OCI-LY3 (cell line): ENCODE measurements at regions not wholly inside any gene's neighbourhood (a gene's known extent, or its start where the extent isn't known, plus 50 kb on each side); places are given as distances from the start of the nearest gene placed in this dataset.

Experiments
- H2AFZ ChIP-seq: fragments of 200-600, 300-600 bp; shearing (Covaris generic); 2 replicates; pipeline ENCODE4 v1.6.0; 2014; ENCODE audit warnings: antibody characterized with exemption, low read depth, low read length
- H3K27ac ChIP-seq: fragments of 200-600, 300-600 bp; sonication (generic); 2 replicates; pipeline ENCODE4 v1.5.1; 2014; ENCODE audit warnings: mild to moderate bottlenecking, low read length, moderate library complexity, mixed read lengths
- H3K27me3 ChIP-seq: fragments of 200-600, 300-600 bp; sonication (generic); 2 replicates; pipeline ENCODE4 v1.6.1; 2014; ENCODE audit warnings: low read depth, low read length, mixed read lengths
- H3K36me3 ChIP-seq: fragments of 200-600, 300-600 bp; sonication (generic); replicated peaks from 2 replicates; pipeline ENCODE3; 2014; ENCODE audit warnings: low read depth, low read length, mixed read lengths
- H3K4me1 ChIP-seq: fragments of 300-600, 200-600 bp; sonication (generic); 2 replicates; pipeline ENCODE4 v1.6.1; 2014; ENCODE audit warnings: low read length, mixed read lengths
- H3K4me2 ChIP-seq: fragments of 200-600, 300-600 bp; sonication (generic); 2 replicates; pipeline ENCODE4 v1.6.1; 2014; ENCODE audit warnings: low read length, mixed read lengths
- H3K4me3 ChIP-seq: fragments of 300-600, 200-600 bp; sonication (generic); 2 replicates; pipeline ENCODE4 v1.5.1; 2014; ENCODE audit warnings: antibody characterized with exemption, mild to moderate bottlenecking, low read length, moderate library complexity
- H3K79me2 ChIP-seq: fragments of 300-600, 200-600 bp; shearing (Covaris generic); 2 replicates; pipeline ENCODE4 v1.6.1; 2014; ENCODE audit warnings: mild to moderate bottlenecking, low read length, mixed read lengths
- H3K9ac ChIP-seq: fragments of 300-600, 200-600 bp; shearing (Covaris generic); 2 replicates; pipeline ENCODE4 v1.6.0; 2014; ENCODE audit warnings: mild to moderate bottlenecking, low read length, moderate library complexity
- H3K9me3 ChIP-seq: fragments of 200-600, 300-600 bp; shearing (Covaris generic); 2 replicates; pipeline ENCODE4 v1.6.1; 2014; ENCODE audit warnings: low read length, mixed read lengths; ENCODE audit not compliant: insufficient read depth
- H4K20me1 ChIP-seq: fragments of 200-600, 300-600 bp; sonication (generic); 2 replicates; pipeline ENCODE4 v1.6.1; 2016; ENCODE audit warnings: low read length, mixed read lengths; ENCODE audit not compliant: insufficient read depth
- EZH2phosphoT487 ChIP-seq: fragments of 200-600 bp; shearing (Covaris generic); IDR thresholded peaks from 2 replicates; pipeline ENCODE4 v1.6.1; 2018; ENCODE audit warnings: antibody characterized with exemption, mixed run types, low read depth
- TF ChIP-seq, protein P1 (sequence below): fragments of 200-600, 300-600 bp; sonication (generic); IDR thresholded peaks from 2 replicates; pipeline ENCODE4 v1.5.1; 2014; ENCODE audit warnings: antibody characterized with exemption, low read length, low read depth

DNA sequence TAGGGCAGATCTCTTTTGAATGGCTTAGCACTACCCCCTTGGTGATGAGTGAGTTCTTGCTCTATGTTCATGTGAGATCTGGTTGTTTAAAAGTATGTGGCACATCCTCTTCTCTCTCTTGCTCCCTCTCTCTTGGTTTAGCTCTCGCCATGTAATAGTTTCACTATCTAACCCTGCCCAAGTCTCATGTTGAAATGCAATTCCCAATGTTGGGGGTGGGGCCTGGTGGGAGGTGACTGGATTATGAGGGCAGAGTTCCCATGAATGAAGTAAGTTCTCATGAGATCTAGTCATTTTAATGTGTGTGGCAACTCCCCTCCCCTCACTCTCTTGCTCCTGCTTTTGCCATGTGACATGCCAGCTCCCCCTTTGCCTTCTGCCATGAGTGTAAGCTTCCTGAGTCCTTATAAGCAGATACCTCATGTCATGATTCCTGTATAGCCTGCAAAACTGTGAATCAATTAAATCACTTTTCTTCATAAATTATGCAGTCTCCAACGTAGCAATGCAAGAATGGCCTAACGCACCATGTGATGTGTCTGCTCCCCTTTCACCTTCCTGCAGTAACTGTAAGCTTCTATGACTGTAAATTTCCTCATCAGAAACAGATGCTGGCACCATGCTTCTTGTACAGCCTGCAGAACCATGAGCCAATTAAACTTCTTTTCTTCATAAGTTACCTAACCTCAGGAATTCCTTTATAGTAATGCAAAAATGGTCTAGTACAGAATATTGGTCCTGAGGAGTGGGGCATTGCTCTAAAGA, 74.8 kb upstream of the KCNH8 start:
- Histone ChIP-seq H3K4me2 (no peak overlapping the region), H3K4me1 (no peaks in the 10 kb centered on the region), H3K27ac (no peak overlapping the region), H3K27me3 (no peaks in the 10 kb centered on the region), H4K20me1 (no peaks in the 10 kb centered on the region), H3K9ac (no peak overlapping the region), H3K4me3 (no peak overlapping the region), H3K9me3 (no peaks in the 10 kb centered on the region), H2AFZ (no peak overlapping the region), H3K79me2 (no peaks in the 10 kb centered on the region), H3K36me3 (no peaks in the 10 kb centered on the region)
- TF ChIP-seq, protein P1, sequence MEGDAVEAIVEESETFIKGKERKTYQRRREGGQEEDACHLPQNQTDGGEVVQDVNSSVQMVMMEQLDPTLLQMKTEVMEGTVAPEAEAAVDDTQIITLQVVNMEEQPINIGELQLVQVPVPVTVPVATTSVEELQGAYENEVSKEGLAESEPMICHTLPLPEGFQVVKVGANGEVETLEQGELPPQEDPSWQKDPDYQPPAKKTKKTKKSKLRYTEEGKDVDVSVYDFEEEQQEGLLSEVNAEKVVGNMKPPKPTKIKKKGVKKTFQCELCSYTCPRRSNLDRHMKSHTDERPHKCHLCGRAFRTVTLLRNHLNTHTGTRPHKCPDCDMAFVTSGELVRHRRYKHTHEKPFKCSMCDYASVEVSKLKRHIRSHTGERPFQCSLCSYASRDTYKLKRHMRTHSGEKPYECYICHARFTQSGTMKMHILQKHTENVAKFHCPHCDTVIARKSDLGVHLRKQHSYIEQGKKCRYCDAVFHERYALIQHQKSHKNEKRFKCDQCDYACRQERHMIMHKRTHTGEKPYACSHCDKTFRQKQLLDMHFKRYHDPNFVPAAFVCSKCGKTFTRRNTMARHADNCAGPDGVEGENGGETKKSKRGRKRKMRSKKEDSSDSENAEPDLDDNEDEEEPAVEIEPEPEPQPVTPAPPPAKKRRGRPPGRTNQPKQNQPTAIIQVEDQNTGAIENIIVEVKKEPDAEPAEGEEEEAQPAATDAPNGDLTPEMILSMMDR: no peak
- TF ChIP-seq EZH2phosphoT487: no peak

DNA sequence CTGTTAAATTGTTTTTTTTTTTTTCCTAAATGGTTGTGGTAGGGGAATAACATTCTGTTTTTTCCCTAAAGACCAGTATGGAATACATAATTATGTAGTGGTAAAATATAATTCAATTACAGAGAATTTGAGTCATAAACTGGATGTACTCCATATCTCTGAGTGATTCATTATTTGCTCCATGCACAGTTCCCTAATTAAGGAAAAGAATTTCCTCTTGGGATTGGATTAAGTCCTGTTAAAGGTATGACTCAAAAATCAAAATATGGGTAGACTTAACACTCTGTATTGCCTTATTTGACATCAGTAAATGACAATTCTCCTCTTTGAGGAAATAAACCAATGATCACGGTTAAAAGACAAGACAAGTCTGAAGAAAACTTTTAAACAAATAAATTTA, 78.0 kb upstream of the KCNH8 start:
- Histone ChIP-seq H3K4me2 (no peak overlapping the region), H3K36me3 (no peaks in the 10 kb centered on the region)
- TF ChIP-seq EZH2phosphoT487: no peak
- TF ChIP-seq, protein P1: no peak

DNA sequence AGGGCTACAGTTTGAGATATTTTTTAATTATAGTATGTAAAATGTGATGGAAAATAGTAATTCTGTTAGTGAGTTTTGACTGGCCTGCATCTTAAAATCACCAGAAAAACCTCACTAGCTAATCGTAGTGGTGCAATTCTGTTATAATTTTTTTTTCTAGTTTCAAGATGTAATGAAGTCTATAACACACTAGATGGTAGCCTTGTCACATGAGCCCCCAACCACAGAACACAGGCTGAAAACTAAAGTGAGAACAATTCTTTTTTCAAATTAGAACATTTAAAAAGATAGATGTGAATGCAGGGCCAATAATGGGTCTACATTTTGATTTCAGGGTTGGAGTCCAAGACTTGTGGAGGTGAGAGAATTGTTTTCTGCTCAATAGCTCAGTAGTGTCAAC, 83.3 kb upstream of the KCNH8 start:
- Histone ChIP-seq H3K4me2 (peak overlapping the region; percentile 24), H3K9ac (no peak overlapping the region), H3K27me3 (no peaks in the 10 kb centered on the region), H3K27ac (no peak overlapping the region), H3K4me1 (no peaks in the 10 kb centered on the region), H3K4me3 (no peak overlapping the region), H3K9me3 (no peaks in the 10 kb centered on the region), H2AFZ (no peak overlapping the region), H3K36me3 (no peaks in the 10 kb centered on the region), H3K79me2 (no peaks in the 10 kb centered on the region), H4K20me1 (no peaks in the 10 kb centered on the region)
- no peak for TF ChIP-seq EZH2phosphoT487
- TF ChIP-seq, protein P1: peak; percentile 76

More for the DNA sequence above, 78.0 kb upstream of the KCNH8 start:
- H3K27ac ChIP-seq: no peak overlapping the region
- no peaks in the 10 kb centered on the region for H3K4me1 ChIP-seq
- no peak overlapping the region for H3K4me3 ChIP-seq
- H3K9ac ChIP-seq: no peak overlapping the region
- no peaks in the 10 kb centered on the region for H3K9me3 ChIP-seq
- no peak overlapping the region for H2AFZ ChIP-seq
- no peaks in the 10 kb centered on the region for H4K20me1 ChIP-seq
- H3K79me2 ChIP-seq: no peaks in the 10 kb centered on the region
- H3K27me3 ChIP-seq: no peaks in the 10 kb centered on the region

DNA sequence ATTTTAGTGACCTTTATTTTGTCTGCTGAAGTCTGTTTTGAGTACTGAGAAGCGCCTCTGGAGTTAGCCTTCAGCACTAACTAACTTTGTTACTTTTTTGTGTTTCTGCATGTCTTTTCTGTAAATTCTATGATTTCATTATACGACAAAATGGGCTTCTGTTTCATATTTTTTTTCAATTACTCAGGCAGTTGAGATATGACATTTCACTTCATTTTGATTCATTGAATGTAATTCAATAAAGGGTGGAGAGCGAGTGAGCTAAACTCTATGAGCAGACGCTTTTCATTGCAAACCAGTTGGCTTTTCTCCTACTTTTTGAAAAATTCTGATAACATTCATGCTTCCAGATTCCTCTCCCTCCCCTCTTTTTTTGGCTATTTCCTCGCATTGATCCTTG, 84.4 kb upstream of the KCNH8 start:
- TF ChIP-seq EZH2phosphoT487: no peak
- TF ChIP-seq, protein P1: no peak
- H3K27ac ChIP-seq: no peak overlapping the region
- H2AFZ ChIP-seq: no peak overlapping the region
- H3K27me3 ChIP-seq: no peaks in the 10 kb centered on the region
- H3K36me3 ChIP-seq: no peaks in the 10 kb centered on the region
- H3K4me3 ChIP-seq: no peak overlapping the region
- no peak overlapping the region for H3K4me2 ChIP-seq
- no peaks in the 10 kb centered on the region for H4K20me1 ChIP-seq
- no peaks in the 10 kb centered on the region for H3K79me2 ChIP-seq
- no peaks in the 10 kb centered on the region for H3K4me1 ChIP-seq
- H3K9ac ChIP-seq: no peak overlapping the region
- no peaks in the 10 kb centered on the region for H3K9me3 ChIP-seq
